ENCODE measurements at regions not wholly inside any gene's neighbourhood (a gene's known extent, or its start where the extent isn't known, plus 50 kb on each side); places are given as distances from the start of the nearest gene placed in this dataset.

GRCh38 chr4:185931375-185931774 is 119.4 kb upstream of the SORBS2 start:
- DNase-seq = no peak

DNA sequence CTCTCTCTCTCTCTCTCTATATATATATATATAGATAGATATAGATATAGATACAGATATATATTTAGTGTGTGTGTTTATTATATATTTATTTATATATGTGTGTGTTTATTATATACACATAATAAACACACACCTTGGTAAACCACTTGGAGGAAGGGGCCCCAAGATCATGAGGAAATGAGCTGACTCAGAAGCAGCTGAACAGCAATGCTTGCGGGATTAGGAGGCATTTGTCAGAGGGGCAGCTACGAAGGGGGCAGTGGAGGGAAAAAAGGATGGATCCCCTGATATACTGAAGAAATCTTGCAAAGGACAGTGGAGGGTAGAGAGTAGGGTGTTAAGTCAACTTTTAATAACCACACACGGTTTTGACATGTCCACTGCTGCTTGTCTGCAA is 120.0 kb upstream of the SORBS2 start:
- DNase-seq = no peak

GRCh38 chr4:185932491-185932890 is 120.5 kb upstream of the SORBS2 start:
- DNase-seq = no peak

- no peak for DNase-seq
Observed at GRCh38 chr4:185933078-185933581, 121.1 kb upstream of the SORBS2 start.

DNA sequence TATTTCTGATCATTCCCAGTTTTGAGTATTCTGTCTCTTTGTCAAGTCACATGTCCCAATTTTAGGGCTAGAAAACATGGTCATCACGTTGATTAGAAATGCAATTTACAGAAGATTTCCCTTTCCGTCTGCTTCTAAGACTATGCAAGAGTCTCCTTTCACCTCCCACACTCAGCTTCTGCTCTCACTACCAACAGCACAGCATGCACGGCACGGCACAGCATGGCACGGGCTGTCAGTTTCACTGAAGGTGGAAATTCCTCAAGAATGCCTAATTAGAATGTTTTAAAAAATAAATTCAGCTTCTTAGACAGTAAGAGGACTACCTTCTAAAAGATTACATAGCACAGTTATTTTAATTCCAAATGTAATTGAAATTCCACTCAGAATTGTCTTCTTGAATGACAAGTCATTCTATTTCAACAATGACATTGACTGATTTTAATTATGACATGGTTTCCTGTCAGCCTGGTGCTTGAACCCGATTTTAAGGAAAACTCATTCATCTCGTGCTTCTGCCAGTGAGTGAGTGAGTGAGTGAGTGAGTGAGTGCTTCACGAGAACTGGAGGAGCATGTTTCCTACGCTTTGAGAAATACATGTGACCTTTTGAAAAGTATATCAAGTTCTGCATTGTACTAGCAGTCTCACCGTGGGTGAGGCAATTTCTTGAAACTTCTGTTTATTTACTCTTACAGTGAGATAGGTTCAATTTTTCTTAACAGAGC is 124.8 kb upstream of the SORBS2 start:
- no peak for DNase-seq

GRCh38 chr4:185938654-185939053 is 126.7 kb upstream of the SORBS2 start:
- DNase-seq = no peak

DNA sequence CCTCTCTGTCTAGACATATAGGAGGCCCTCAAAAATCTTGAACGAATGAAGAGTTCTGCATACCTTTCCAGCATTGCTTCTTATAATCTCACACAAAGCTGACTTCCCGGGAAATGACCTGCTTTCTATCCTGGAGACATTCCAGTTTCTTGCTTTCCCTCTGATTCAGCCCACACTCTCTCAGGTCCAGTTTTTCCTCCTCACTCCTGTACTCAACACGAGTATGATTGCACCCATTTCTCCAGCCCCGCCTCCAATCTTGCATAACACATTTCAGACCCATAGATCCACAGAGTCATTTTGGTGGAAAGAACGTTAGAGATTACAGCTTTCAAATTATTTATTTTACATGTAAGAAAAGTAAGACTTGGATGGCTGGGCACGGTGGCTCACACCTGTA is 127.5 kb upstream of the TLR3 start:
- no peak for DNase-seq

DNA sequence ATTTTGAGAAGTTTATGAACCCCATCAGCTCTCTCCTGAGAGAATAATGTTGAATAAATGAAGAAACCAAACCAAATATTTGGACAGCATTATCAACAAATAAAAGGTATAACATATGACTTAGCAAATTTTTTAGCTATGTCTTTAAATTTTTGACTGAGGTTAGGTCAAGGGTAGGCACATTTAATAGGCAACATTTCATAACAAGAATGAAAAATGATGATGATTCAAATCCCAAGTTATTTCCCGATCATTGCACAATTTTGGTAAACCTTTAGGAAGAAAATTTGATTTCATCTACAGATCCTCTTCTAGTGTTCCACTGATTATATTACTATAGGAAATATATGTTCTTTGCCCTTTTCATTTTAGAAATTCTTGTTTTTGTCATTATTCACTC is 123.7 kb upstream of the TLR3 start:
- no peak for DNase-seq

GRCh38 chr4:185945906-185946305 is 123.0 kb upstream of the TLR3 start:
- no peak for DNase-seq

- DNase-seq = no peak
Observed at GRCh38 chr4:185950891-185951290, 118.1 kb upstream of the TLR3 start.

DNA sequence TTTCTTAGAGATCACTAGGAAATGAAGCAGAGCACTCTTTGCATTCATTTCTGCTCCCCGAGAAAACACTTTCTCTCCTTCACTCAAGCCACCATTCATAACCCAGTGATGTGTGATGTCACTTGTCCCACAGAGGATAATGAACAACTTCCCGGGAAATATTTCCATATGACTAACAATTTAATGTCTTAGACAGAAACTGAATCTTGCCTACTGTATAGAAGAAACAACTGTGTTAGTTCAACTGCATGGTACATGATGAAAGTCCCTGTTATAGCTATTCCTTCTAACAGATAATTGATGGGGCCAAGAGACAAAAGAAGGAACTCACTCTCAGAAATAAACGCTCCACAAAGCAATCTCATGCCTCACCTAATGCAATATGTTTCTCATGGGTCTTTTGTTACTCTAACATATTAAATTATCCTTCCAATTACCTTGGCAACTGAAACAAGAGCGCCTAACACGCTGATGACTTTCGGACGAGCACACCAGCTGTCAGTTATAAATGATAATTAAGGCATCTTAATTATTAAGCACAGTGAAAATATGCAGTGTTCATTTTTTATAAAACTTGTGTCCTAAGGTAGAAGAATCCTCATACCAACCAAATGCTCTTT is 113.7 kb upstream of the TLR3 start:
- no peak for DNase-seq

- no peak for DNase-seq
Observed at GRCh38 chr4:185955826-185956543, 113.0 kb upstream of the TLR3 start.

- no peak for DNase-seq
Observed at GRCh38 chr4:185956544-185956940, 112.4 kb upstream of the TLR3 start.

- no peak for DNase-seq
Observed at GRCh38 chr4:185958094-185958747, 110.7 kb upstream of the TLR3 start.

DNA sequence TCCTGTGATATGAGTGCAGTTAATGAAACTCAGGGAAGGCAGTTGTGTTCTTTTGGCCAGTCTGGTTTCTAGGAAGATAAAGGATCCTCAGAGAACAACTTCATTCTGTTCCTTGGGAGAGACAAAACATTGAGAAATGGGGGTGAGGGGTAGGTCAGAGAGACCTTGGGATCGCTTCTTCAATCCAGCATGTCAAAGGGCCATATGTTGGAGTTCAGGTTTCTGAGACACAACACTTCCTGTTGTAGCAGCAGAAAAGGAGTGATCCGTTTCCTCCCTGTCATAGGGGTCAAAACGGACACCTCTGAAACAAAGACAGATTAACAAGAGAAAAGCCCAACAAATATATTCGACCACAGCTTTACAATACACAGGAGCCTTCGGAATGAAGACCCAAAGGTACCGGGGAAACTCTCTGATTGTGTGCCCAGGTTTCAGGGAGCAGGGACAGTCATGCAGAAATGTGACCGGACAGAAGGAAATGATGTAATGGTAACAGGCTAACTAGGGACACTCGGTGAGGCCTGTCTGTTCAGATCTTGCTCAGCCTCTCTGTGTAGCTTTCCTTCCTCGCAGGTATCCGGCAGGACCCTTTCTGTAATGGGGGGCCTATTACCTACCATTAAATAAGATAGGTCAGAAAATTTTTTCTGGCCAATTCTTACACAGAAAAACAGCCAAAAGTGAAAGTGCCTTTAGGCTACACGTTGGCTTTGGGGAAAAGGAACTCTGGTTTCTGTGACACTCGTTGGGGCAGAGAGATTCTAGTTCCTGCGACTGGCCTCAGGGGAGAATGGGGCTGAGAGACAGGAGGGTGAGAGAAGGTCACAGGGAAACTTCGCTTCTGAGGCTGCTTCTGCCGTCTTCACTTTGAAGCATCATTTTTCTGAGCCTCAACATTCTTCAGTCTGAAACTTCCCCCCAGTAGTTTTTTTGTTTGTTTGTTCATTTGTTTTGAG is 103.3 kb upstream of the TLR3 start:
- DNase-seq = no peak

GRCh38 chr4:185966549-185966948 is 102.4 kb upstream of the TLR3 start:
- no peak for DNase-seq

DNA sequence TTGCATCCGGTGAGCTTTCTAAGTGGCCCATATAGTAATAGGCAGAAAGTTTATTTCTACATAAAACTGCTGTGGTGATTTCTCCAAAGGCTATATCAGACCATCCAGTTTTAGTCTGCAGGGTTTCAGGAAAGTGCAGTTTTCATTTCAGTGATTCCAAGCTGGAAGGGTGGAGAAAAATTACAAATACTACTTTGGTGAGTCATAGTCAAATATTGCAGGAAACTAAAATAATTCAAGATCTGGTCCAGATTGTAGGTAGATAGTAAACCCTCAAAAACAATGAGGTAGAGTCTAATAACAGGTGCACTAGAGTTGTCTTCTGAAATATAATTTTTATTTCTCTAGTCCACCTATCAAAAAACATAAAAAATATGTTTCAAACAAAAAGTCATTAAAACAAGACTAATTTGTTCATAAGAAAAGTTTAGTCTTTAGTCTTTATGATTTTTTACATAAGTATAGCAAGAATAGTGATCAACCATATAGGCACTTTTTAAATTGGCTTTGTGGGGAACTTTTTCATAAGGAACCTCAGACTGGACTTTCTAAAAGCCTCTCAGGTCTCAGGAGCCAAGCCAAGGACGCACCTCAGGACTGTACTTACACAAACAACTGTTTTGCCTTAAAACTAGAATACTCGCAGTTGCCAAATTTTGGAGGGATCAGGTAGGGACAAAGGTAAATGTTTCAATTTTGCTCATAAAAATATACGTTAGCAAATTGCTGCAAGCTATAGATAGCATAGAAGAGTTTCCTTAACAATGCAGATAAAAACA is 101.8 kb upstream of the TLR3 start:
- no peak for DNase-seq

DNA sequence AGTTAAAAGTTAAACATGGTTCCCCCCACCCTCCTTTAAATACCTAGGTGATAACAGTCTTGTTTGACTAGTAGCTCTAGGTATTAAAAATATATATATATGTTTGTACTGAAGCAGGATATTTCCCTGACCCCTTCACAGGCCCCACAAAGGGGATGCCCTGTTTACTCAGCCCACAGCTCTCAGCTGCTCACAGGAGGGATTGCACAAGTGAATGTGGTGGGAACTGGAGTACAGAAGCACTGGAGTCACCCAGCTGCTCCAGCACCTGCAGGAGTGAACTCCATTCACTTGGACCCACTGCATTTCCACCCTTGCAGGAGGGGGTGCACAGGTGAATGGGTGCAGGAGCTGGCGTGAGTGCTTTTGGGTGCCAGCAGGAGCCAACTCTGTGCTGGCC is 99.3 kb upstream of the TLR3 start:
- DNase-seq = no peak

DNA sequence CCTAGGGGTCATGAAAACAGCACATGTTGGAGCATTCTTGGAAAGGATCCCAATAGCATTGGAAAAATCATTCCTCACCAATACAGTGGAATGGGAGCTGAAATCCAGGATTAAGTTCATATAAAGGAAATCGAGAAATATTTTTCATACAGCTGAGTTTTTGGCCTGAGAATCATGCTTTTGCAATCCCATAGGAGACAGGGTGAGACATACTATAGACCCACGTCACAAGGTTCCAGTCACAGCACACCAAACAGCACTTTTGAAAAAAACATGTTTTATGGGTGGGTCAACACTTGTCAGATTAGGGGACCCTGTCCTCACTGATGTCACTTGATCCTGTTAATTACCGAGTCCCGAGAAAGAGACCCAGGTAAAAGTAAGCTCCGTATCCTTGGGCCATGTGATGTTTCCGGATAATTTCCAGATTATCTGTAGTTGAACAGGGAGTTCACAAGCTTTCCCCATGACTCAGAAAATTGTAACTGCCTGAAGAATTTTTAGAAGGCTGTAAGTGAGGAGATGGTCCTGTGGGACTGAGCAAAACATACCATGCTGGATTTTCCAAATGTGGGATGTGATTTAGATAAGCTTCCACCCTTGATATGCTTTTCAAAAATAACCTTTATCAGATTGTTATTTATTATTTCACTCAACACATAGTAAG is 80.9 kb upstream of the TLR3 start:
- no peak for DNase-seq

- no peak for DNase-seq
Observed at GRCh38 chr4:185991770-185992169, 77.2 kb upstream of the TLR3 start.

DNA sequence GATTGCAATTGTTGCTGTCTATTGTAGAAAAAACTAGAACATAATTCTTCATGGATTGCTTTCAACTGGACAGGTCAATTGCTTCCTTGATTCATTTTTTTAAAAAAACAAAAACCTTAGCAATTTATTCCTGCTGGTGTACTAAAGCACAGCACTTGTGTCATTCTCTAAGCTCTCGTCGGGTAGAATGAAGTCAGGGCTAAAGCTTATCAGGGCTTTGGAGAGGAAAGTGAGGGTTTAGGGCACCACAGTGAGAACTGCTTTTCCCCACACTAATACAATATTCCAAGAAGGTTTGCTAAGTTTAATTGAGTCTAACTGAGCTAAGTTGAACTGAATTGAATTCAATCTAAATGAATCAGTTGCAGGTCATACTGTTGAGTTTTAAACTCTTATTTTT is 76.4 kb upstream of the TLR3 start:
- DNase-seq = no peak
